ENCODE measurements at regions not wholly inside any gene's neighbourhood (a gene's known extent, or its start where the extent isn't known, plus 50 kb on each side); places are given as distances from the start of the nearest gene placed in this dataset.

DNA sequence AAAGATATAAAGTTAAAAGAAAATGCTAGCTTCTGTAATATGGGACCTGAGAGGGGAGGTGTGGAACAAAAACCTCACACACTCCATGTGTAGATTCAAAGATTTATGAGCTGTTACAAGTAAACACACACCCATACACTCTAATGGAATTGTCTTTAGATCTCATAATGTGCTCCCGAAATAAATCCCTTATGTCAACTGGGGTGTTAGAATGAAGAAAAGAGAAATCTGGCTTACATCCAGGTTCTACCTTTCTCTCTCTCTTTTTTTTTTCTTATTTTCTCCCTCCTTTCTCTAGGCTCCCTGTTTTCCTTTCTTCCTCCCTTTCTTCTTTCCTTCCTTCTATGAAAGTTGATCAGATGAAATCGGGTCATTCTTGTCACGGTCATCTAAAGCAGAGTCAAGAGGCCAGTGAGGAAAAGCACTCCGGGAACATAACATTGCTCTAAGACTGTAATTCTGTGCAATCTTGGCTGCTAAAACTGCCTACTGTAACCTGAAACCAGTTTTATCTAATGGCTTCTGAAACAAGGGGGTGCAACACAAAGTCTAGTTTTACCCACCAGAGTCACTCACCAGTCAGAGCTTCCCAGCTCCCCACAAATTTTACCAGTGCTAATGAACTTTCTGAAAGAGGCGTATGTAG, 68.3 kb upstream of the BTBD3 start:
- Mint-ChIP-seq H3K36me3 (no peaks in the 10 kb centered on the region), H3K27ac (no peak overlapping the region; the same call in 1 of the 2 replicates), H3K4me1 (peaks cover 18% of the 10 kb centered on the region), H3K4me3 (no peak overlapping the region), H3K27me3 (ENCODE audit: low read depth) (no peaks in the 10 kb centered on the region), H3K9me3 (peaks cover 5% of the 10 kb centered on the region)
- ATAC-seq (no peak), DNase-seq (ENCODE audit: low spot score) (no peak)
- CTCF ChIA-PET, result interaction anchor here (0.7 kb wide), 1 partner anchor 11 kb away, joined by 3 read pairs; no protein-coding TSS in a partner anchor
- TF ChIP-seq, protein P1, sequence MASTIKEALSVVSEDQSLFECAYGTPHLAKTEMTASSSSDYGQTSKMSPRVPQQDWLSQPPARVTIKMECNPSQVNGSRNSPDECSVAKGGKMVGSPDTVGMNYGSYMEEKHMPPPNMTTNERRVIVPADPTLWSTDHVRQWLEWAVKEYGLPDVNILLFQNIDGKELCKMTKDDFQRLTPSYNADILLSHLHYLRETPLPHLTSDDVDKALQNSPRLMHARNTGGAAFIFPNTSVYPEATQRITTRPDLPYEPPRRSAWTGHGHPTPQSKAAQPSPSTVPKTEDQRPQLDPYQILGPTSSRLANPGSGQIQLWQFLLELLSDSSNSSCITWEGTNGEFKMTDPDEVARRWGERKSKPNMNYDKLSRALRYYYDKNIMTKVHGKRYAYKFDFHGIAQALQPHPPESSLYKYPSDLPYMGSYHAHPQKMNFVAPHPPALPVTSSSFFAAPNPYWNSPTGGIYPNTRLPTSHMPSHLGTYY (CRISPR knock-in tag; IDR thresholded peaks at IDR 0.05), result no peak
- TF ChIP-seq, protein P2, sequence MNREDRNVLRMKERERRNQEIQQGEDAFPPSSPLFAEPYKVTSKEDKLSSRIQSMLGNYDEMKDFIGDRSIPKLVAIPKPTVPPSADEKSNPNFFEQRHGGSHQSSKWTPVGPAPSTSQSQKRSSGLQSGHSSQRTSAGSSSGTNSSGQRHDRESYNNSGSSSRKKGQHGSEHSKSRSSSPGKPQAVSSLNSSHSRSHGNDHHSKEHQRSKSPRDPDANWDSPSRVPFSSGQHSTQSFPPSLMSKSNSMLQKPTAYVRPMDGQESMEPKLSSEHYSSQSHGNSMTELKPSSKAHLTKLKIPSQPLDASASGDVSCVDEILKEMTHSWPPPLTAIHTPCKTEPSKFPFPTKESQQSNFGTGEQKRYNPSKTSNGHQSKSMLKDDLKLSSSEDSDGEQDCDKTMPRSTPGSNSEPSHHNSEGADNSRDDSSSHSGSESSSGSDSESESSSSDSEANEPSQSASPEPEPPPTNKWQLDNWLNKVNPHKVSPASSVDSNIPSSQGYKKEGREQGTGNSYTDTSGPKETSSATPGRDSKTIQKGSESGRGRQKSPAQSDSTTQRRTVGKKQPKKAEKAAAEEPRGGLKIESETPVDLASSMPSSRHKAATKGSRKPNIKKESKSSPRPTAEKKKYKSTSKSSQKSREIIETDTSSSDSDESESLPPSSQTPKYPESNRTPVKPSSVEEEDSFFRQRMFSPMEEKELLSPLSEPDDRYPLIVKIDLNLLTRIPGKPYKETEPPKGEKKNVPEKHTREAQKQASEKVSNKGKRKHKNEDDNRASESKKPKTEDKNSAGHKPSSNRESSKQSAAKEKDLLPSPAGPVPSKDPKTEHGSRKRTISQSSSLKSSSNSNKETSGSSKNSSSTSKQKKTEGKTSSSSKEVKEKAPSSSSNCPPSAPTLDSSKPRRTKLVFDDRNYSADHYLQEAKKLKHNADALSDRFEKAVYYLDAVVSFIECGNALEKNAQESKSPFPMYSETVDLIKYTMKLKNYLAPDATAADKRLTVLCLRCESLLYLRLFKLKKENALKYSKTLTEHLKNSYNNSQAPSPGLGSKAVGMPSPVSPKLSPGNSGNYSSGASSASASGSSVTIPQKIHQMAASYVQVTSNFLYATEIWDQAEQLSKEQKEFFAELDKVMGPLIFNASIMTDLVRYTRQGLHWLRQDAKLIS (CRISPR knock-in tag; IDR thresholded peaks at IDR 0.05; ENCODE audit: borderline replicate concordance), result no peak
- TF ChIP-seq FOXP1 (CRISPR knock-in tag; IDR thresholded peaks at IDR 0.05; ENCODE audit: borderline replicate concordance), result no peak
- TF ChIP-seq, protein P3, sequence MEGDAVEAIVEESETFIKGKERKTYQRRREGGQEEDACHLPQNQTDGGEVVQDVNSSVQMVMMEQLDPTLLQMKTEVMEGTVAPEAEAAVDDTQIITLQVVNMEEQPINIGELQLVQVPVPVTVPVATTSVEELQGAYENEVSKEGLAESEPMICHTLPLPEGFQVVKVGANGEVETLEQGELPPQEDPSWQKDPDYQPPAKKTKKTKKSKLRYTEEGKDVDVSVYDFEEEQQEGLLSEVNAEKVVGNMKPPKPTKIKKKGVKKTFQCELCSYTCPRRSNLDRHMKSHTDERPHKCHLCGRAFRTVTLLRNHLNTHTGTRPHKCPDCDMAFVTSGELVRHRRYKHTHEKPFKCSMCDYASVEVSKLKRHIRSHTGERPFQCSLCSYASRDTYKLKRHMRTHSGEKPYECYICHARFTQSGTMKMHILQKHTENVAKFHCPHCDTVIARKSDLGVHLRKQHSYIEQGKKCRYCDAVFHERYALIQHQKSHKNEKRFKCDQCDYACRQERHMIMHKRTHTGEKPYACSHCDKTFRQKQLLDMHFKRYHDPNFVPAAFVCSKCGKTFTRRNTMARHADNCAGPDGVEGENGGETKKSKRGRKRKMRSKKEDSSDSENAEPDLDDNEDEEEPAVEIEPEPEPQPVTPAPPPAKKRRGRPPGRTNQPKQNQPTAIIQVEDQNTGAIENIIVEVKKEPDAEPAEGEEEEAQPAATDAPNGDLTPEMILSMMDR (IDR thresholded peaks at IDR 0.05), result no peak
- no peak for TF ChIP-seq ZNF317 (CRISPR knock-in tag; IDR thresholded peaks at IDR 0.05; ENCODE audit: borderline replicate concordance, low read depth)
- TF ChIP-seq, protein P4, sequence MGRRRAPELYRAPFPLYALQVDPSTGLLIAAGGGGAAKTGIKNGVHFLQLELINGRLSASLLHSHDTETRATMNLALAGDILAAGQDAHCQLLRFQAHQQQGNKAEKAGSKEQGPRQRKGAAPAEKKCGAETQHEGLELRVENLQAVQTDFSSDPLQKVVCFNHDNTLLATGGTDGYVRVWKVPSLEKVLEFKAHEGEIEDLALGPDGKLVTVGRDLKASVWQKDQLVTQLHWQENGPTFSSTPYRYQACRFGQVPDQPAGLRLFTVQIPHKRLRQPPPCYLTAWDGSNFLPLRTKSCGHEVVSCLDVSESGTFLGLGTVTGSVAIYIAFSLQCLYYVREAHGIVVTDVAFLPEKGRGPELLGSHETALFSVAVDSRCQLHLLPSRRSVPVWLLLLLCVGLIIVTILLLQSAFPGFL (CRISPR knock-in tag; IDR thresholded peaks at IDR 0.05; ENCODE audit: borderline replicate concordance), result no peak
- TF ChIP-seq, protein P5, sequence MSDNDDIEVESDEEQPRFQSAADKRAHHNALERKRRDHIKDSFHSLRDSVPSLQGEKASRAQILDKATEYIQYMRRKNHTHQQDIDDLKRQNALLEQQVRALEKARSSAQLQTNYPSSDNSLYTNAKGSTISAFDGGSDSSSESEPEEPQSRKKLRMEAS (CRISPR knock-in tag; IDR thresholded peaks at IDR 0.05), result no peak
- TF ChIP-seq, protein P6, sequence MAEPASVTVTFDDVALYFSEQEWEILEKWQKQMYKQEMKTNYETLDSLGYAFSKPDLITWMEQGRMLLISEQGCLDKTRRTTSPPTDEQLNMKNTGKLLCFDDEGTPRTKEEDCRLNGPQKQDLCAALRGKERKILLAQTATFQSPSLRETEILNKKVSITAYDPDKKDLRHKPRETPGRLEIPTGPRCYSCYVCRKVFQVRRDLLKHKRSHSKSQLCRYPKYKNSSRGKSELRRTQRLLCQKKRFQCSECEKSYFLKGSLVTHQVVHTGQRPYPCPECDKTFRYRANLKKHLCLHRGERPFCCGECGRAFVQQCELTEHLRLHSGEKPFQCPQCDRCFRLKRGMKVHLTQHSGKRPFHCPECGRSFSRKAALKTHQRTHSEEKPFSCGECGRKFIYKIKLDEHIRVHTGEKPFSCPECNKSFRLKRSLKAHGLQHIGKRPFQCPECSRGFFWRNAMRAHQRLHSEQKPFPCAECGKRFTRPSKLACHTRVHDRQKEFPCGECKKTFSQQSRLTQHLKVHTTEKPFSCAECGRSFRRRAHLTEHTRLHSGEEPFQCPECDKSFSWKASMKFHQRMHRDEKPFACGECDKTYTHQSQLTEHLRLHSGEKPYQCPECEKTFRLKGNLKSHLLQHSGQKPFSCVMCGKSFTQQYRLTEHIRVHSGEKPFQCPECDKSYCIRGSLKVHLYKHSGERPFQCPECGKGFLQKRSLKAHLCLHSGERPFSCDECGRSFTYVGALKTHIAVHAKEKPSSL (CRISPR knock-in tag; conservative IDR thresholded peaks at IDR 0.05), result no peak
- POLR2A ChIA-PET, result no interaction called here

DNA sequence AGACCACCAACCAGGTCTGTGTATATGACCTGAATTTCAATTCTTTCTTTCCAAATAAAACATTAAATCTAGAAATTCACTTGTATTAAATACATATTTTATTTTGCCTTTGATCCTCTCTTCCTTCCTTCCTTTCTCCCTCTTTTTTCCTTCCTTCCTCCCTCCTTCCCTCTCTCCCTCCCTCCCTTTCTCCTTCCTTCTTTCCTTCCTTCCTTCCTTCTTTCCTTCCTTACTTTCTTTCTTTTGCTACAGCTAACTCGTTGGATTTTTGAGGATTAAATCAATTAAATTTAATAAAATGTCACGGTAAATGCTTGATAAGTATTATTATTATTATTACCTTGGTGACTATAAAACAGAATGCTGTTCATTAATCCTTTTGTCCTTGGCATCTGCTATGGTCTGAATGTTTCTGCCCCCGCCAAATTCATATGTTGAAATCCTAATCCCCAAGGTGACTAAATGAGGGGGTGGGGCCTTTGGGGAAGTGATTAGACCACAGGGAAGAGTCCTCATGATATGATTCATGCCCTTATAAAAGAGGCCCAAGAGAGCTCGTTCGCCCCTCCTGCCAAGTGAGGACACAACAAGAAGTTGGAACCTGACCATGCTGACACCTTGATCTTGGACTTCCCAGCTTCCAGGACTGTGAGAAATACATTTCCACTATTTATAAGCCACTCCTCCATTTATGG, 67.6 kb upstream of the BTBD3 start:
- H3K9me3 Mint-ChIP-seq, result peaks cover 5% of the 10 kb centered on the region
- H3K27ac Mint-ChIP-seq, result no peak overlapping the region
- TF ChIP-seq MXD4 (CRISPR knock-in tag; IDR thresholded peaks at IDR 0.05; ENCODE audit: borderline replicate concordance) (no peak), HMGA2 (CRISPR knock-in tag; IDR thresholded peaks at IDR 0.05) (0 out of 2 replicates have a peak, but pooled peaks have one; percentile 8)
- no peak overlapping the region for H3K4me3 Mint-ChIP-seq
- H3K27me3 Mint-ChIP-seq (ENCODE audit: low read depth), result no peaks in the 10 kb centered on the region
- ATAC-seq, result no peak
- peaks cover 18% of the 10 kb centered on the region for H3K4me1 Mint-ChIP-seq
- POLR2A ChIA-PET, result no interaction called here
- CTCF ChIA-PET, result no interaction called here
- H3K36me3 Mint-ChIP-seq, result no peaks in the 10 kb centered on the region
- DNase-seq (ENCODE audit: low spot score), result no peak
